ENCODE measurements at regions not wholly inside any gene's neighbourhood (a gene's known extent, or its start where the extent isn't known, plus 50 kb on each side); places are given as distances from the start of the nearest gene placed in this dataset.

DNA sequence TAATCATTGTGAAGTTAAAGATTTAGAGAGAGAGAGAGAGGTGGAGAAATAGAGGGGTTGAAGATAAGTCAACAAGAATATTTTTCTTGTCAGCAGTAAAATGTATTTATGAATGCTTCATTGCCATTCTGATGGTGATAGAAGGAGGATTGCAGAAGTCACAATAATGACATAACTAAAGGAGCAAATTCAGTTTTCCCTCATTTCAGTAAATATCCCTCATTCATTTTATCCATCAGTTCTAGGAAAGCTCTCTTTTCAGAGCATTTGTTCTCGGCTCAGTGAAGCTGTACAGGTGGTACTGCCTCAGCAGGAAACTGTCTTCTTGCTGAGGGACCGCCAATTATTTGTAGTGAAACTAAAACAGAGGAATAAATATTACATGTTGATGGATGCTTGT lies 681.4 kb downstream of the CETN3 start:
- Histone ChIP-seq H3K36me3 (no peaks in the 10 kb centered on the region), H3K9me3 (no peaks in the 10 kb centered on the region), H3K4me3 (no peak overlapping the region), H3K4me1 (no peaks in the 10 kb centered on the region), H3K27me3 (no peaks in the 10 kb centered on the region), H3K27ac (no peak overlapping the region)
- TF ChIP-seq POLR2AphosphoS5 (IDR thresholded peaks at IDR 0.05; ENCODE audit: insufficient read depth in 1 of 2, low read depth in 1 of 2) (no peak), POLR2A (IDR thresholded peaks at IDR 0.05) (no peak)
- TF ChIP-seq, protein P1, sequence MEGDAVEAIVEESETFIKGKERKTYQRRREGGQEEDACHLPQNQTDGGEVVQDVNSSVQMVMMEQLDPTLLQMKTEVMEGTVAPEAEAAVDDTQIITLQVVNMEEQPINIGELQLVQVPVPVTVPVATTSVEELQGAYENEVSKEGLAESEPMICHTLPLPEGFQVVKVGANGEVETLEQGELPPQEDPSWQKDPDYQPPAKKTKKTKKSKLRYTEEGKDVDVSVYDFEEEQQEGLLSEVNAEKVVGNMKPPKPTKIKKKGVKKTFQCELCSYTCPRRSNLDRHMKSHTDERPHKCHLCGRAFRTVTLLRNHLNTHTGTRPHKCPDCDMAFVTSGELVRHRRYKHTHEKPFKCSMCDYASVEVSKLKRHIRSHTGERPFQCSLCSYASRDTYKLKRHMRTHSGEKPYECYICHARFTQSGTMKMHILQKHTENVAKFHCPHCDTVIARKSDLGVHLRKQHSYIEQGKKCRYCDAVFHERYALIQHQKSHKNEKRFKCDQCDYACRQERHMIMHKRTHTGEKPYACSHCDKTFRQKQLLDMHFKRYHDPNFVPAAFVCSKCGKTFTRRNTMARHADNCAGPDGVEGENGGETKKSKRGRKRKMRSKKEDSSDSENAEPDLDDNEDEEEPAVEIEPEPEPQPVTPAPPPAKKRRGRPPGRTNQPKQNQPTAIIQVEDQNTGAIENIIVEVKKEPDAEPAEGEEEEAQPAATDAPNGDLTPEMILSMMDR (IDR thresholded peaks at IDR 0.05): no peak
- DNase-seq (ENCODE audit: extremely low spot score in 2 of 2): no peak
- intact Hi-C loops (cut with DNase I): no loop called here

DNA sequence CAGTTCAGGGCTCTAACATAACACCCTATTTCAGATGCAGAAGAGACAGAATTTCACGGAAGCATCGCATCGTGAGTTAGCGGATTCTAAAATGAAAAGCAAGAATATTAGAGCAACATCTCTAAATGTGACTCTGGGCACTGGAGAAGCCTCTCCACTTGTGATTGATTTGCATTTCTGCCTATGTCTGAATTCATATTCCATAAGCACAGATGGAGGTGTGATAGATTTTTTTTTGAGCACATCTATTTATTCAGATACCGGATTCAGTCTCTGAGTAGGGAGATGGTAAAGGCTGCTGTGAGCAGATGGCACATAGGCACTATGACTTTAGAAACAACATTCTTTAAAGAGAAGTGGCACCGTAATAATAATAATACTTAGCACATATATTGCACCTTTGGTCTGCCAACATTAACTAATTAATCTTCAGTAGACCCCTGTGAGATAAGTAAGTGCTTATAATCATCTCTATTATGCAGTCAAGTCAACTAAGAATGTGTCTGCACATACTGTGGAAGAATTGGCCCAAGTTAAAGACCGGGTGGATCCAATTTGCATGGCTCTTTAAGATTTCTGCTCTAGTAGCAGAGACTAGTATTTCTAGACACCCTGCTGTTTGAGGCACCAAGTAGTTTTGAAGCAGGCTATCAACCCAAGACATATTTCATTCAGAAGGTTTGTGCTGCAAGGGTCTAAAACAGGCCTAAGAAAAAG lies 685.0 kb downstream of the CETN3 start:
- TF ChIP-seq, protein P1 (IDR thresholded peaks at IDR 0.05): no peak
- TF ChIP-seq POLR2A (IDR thresholded peaks at IDR 0.05) (no peak), POLR2AphosphoS5 (IDR thresholded peaks at IDR 0.05; ENCODE audit: insufficient read depth in 1 of 2, low read depth in 1 of 2) (no peak)
- Histone ChIP-seq H3K4me1 (no peaks in the 10 kb centered on the region), H3K36me3 (no peaks in the 10 kb centered on the region)

DNA sequence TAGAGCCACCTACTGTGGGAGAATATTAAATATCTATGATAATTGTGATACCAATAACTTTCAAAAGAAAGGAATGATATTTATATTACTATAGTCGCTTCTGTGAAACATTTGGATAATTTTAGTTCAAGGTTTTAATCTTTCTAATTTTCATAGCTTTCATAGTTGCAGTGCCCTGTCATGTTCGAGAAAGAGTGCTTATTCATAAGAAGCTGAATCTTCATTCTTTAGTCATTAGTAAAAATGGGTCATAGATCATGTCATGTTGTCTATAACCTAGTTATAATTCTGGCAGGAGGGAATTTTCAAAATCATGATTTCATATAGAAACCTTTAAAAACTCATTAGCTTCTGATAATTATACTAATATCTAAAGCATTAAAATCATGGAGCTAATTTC lies 685.6 kb downstream of the CETN3 start:
- no peak overlapping the region for H3K27ac ChIP-seq
- H3K36me3 ChIP-seq: no peaks in the 10 kb centered on the region
- TF ChIP-seq POLR2A (IDR thresholded peaks at IDR 0.05) (no peak), POLR2AphosphoS5 (IDR thresholded peaks at IDR 0.05; ENCODE audit: insufficient read depth in 1 of 2, low read depth in 1 of 2) (no peak)
- TF ChIP-seq, protein P1 (IDR thresholded peaks at IDR 0.05): no peak
- intact Hi-C loops (cut with DNase I): no loop called here
- no peaks in the 10 kb centered on the region for H3K27me3 ChIP-seq
- no peak overlapping the region for H3K4me3 ChIP-seq
- H3K9me3 ChIP-seq: no peaks in the 10 kb centered on the region
- no peaks in the 10 kb centered on the region for H3K4me1 ChIP-seq
- DNase-seq (ENCODE audit: extremely low spot score in 2 of 2): no peak

More for the DNA sequence above, 685.0 kb downstream of the CETN3 start:
- no peak for DNase-seq (ENCODE audit: extremely low spot score in 2 of 2)
- Histone ChIP-seq H3K4me3 (no peak overlapping the region), H3K27ac (no peak overlapping the region), H3K9me3 (no peaks in the 10 kb centered on the region), H3K27me3 (no peaks in the 10 kb centered on the region)
- intact Hi-C loops (cut with DNase I): no loop called here

DNA sequence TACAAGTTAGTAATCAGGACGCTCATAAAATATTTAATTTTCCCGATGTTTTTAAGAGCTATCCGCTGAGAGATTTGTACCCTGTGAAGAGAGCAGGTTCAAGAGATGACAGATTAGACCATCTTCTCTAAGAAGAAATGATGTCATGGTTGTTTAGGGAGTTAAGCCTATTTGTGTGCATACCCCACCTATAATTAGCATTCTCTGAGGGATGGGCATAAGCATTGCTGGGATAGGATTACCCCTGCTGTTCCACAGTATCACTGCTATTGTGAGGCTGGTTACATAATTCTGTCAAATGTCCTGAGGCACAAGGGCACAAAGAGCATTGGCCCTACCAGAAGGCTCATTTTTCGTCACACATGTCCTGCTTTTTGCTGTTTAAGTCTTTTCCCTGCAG lies 687.0 kb downstream of the CETN3 start:
- intact Hi-C loops (cut with DNase I): no loop called here
- Histone ChIP-seq H3K4me1 (no peaks in the 10 kb centered on the region), H3K9me3 (no peaks in the 10 kb centered on the region), H3K4me3 (no peak overlapping the region), H3K36me3 (no peaks in the 10 kb centered on the region), H3K27me3 (no peaks in the 10 kb centered on the region), H3K27ac (no peak overlapping the region)
- TF ChIP-seq POLR2A (IDR thresholded peaks at IDR 0.05): no peak
- TF ChIP-seq, protein P1 (IDR thresholded peaks at IDR 0.05): no peak
- no peak for TF ChIP-seq POLR2AphosphoS5 (IDR thresholded peaks at IDR 0.05; ENCODE audit: insufficient read depth in 1 of 2, low read depth in 1 of 2)
- DNase-seq (ENCODE audit: extremely low spot score in 2 of 2): no peak

DNA sequence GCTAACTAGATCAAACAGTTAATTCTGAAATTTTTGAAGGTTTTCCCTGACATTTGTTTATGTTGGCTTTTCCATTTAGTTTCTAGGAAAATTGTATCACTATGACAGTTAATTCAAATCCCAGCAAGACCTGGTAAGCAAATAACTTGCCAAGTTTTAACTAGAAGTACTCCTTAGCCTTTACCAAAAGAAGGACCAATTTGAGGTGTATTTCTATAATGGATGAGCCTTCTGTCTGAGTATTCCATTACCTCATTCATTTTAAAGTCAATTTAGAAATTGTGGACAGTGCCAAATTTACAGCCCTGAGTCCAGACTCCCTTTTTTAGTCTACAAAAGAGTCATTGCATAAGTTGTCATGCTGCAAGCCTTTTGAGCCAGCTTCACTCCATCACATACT lies 687.6 kb downstream of the CETN3 start:
- H3K9me3 ChIP-seq: no peaks in the 10 kb centered on the region
- intact Hi-C loops (cut with DNase I): no loop called here
- no peaks in the 10 kb centered on the region for H3K27me3 ChIP-seq
- no peak overlapping the region for H3K4me3 ChIP-seq
- H3K36me3 ChIP-seq: no peaks in the 10 kb centered on the region
- no peak overlapping the region for H3K27ac ChIP-seq
- TF ChIP-seq POLR2AphosphoS5 (IDR thresholded peaks at IDR 0.05; ENCODE audit: insufficient read depth in 1 of 2, low read depth in 1 of 2): no peak
- TF ChIP-seq, protein P1 (IDR thresholded peaks at IDR 0.05): no peak
- TF ChIP-seq POLR2A (IDR thresholded peaks at IDR 0.05): no peak
- no peaks in the 10 kb centered on the region for H3K4me1 ChIP-seq
- no peak for DNase-seq (ENCODE audit: extremely low spot score in 2 of 2)
